ENCODE measurements at regions not wholly inside any gene's neighbourhood (a gene's known extent, or its start where the extent isn't known, plus 50 kb on each side); places are given as distances from the start of the nearest gene placed in this dataset.

GRCh38 chr6:23981923-23982322, 144.1 kb upstream of the NRSN1 start:
- Histone ChIP-seq H3K9me3 (ENCODE audit: control insufficient read depth, insufficient read depth, low read depth, low read length) (no peaks in the 10 kb centered on the region), H3K4me1 (ENCODE audit: control insufficient read depth, insufficient read depth, low read length) (no peaks in the 10 kb centered on the region), H3K27ac (ENCODE audit: extremely low read depth, low read depth, low read length) (no peak overlapping the region), H3K4me3 (ENCODE audit: low read depth, low read length) (no peak overlapping the region), H3K36me3 (ENCODE audit: control insufficient read depth in 2 of 2, insufficient read depth in 1 of 2, low read length in 2 of 2) (no peaks in the 10 kb centered on the region)
- ChIA-PET CTCF (no interaction called here), POLR2A (no interaction called here)
- TF ChIP-seq ZNF449 (tag by site-specific recombination; IDR thresholded peaks at IDR 0.05) (no peak), ZNF202 (tag by site-specific recombination; IDR thresholded peaks at IDR 0.05; ENCODE audit: borderline replicate concordance) (0 out of 2 replicates have a peak, but pooled peaks have one; percentile 46), ZBTB11 (tag by site-specific recombination; conservative IDR thresholded peaks at IDR 0.05; ENCODE audit: low read depth) (peak; percentile 57; the same call in 1 of the 2 replicates), REST (tag by site-specific recombination; IDR thresholded peaks at IDR 0.05) (0 out of 2 replicates have a peak, but pooled peaks have one; percentile 17), ZNF560 (tag by site-specific recombination; IDR thresholded peaks at IDR 0.05; ENCODE audit: borderline replicate concordance) (0 out of 2 replicates have a peak, but pooled peaks have one; percentile 25), ZNF624 (tag by site-specific recombination; IDR thresholded peaks at IDR 0.05) (no peak), KLF16 (tag by site-specific recombination; IDR thresholded peaks at IDR 0.05) (no peak), ZNF513 (tag by site-specific recombination; IDR thresholded peaks at IDR 0.05) (no peak), ZNF426 (tag by site-specific recombination; IDR thresholded peaks at IDR 0.05) (peak; percentile 58), MZF1 (tag by site-specific recombination; IDR thresholded peaks at IDR 0.05; ENCODE audit: borderline replicate concordance) (no peak), ZNF548 (tag by site-specific recombination; IDR thresholded peaks at IDR 0.05) (no peak), ZNF830 (tag by site-specific recombination; IDR thresholded peaks at IDR 0.05; ENCODE audit: low read depth) (no peak), ZNF394 (tag by site-specific recombination; IDR thresholded peaks at IDR 0.05; ENCODE audit: borderline replicate concordance) (peak; percentile 75; the same call in 1 of the 2 replicates), HIC1 (tag by site-specific recombination; IDR thresholded peaks at IDR 0.05) (no peak), ZNF629 (tag by site-specific recombination; IDR thresholded peaks at IDR 0.05) (no peak), ZNF266 (tag by site-specific recombination; IDR thresholded peaks at IDR 0.05; ENCODE audit: low read depth) (no peak), ZNF398 (tag by site-specific recombination; IDR thresholded peaks at IDR 0.05) (no peak), ZNF292 (tag by site-specific recombination; IDR thresholded peaks at IDR 0.05; ENCODE audit: borderline replicate concordance, low read depth) (0 out of 2 replicates have a peak, but pooled peaks have one; percentile 20), ZNF654 (tag by site-specific recombination; IDR thresholded peaks at IDR 0.05; ENCODE audit: low read depth) (peak; percentile 21; the same call in 1 of the 2 replicates), SCRT2 (tag by site-specific recombination; IDR thresholded peaks at IDR 0.05) (no peak), ZNF555 (tag by site-specific recombination; conservative IDR thresholded peaks at IDR 0.05) (peak; percentile 42), ZNF623 (tag by site-specific recombination; IDR thresholded peaks at IDR 0.05) (0 out of 2 replicates have a peak, but pooled peaks have one; percentile 42), ZNF677 (tag by site-specific recombination; IDR thresholded peaks at IDR 0.05) (no peak)
